GM18517 (cell line): ENCODE measurements at regions not wholly inside any gene's neighbourhood (a gene's known extent, or its start where the extent isn't known, plus 50 kb on each side); places are given as distances from the start of the nearest gene placed in this dataset.
"Not testable (repeated sequence)": the region's sequence is repeated elsewhere in the genome, so short reads cannot be mapped to it uniquely, and the experiment has no call there.

ENCODE experiments used
- ATAC-seq: cut with Tn5 transposase; IDR thresholded peaks from one replicate; pipeline ENCODE4 v1.9.1; 2021; ENCODE audit warnings: mild to moderate bottlenecking, moderate library complexity; ENCODE audit not compliant: unreplicated experiment

- ATAC-seq, result no peak
Measured at GRCh38 chr2:182593394-182593975, 122.6 kb upstream of the DNAJC10 start.

DNA sequence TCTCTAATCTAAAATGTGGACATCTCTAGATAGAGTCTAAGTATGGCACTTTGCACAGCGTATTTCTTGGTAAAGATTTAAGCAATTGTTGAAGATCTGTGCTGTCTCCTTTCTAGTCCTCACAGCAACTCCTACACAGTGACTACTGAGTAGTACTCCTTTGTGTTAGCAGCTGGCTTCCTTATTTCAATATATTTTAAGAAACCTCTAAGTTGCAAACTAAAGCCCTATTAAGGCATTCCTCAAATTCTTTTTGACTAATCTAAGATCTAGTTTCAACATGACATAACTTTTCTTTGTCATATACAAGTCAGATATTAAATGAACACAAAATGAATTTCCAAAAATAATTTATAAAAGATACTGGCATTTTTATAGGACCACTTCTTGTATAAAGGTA, 121.8 kb upstream of the DNAJC10 start:
- ATAC-seq, result no peak

DNA sequence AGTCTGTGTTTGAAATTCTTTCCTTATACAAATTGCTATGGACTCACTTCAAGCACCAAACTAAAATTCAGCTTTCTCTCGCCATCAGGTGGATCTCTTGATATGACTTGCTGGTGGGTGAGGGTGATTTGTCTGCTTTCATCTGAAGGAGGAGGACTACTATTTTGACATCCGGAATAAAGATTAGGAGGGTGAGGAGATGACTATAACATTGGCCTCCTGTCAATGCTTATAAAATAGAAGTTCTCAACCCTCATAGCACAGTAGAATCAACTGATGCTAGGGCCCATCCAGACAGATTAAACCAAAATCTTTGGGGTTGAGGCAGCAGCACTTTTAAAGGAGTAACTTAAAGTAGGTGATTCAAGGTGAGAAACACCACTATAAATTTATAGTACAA, 120.4 kb upstream of the DNAJC10 start:
- no peak for ATAC-seq

DNA sequence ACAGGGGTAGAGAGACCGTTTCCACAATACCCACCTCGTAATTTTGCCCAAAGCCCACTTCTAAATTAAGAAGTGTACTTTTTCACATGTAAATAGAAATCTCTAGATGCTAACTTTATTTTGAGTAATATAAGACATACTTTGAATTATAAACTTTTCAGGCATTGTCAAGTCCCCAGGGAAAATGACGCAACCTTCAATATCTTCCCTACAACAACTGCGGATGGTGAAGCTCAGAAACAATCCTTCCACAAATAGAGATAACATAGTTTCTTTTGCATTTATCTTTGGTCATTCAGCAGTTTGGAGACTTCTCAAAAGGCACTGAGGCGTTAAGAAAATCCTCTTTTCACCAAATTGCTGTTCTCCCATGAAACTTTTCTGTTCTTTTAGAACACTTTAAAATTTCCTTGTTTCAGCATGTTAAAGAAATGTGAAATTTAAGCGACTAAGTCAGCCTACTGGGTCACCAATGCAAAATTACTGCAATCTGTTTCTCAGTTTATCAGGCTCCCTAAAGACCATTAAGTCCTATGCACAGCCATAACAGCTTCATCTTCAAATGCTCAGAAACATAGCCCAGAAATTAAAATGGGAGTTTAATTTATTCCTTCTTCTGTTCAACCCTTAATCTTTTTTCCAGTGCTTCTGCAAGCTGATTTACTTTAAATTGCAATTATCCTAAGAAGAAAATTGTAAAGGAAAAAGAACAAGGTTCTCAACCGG, 118.3 kb upstream of the DNAJC10 start:
- ATAC-seq, result no peak

- no peak for ATAC-seq
Measured at GRCh38 chr2:182598626-182599025, 117.4 kb upstream of the DNAJC10 start.

DNA sequence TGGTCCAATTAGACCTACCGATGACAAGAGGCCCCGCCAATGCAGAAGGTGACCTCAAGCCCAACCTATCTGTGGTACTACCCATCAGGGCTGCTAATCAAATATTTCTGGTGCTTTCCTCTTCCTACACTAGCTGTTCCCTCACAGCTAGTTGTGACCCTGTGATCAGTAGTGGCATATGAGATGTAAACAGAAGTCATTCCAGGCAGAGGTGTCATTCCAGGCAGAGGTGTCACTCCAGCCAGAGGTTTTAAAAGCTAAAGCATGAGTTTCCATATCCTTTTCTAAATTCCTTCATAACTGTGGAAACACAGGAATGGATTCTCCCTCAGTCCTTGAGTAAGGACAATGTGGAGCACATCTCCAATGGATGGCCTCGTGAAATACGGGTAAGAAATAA, 110.9 kb upstream of the DNAJC10 start:
- no peak for ATAC-seq

GRCh38 chr2:182606728-182607681, 109.1 kb upstream of the DNAJC10 start:
- no peak for ATAC-seq

- ATAC-seq, result no peak
Measured at GRCh38 chr2:182608181-182608845, 107.7 kb upstream of the DNAJC10 start.

DNA sequence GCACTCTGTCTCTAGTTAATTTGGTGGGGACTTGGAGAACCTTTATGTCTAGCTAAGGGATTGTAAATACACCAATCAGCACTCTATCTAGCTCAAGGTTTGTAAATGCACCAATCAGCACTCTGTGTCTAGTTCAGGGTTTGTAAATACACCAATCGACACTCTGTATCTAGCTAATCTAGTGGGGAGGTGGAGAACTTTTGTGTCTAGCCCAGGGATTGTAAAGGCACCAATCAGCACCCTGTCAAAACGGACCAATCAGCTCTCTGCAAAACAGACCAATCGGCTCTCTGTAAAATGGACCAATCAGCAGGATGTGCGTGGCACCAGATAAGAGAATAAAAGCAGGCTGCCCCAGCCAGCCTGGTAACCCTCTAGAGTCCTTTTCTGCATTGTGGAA, 107.1 kb upstream of the DNAJC10 start:
- ATAC-seq, result not testable (repeated sequence)

DNA sequence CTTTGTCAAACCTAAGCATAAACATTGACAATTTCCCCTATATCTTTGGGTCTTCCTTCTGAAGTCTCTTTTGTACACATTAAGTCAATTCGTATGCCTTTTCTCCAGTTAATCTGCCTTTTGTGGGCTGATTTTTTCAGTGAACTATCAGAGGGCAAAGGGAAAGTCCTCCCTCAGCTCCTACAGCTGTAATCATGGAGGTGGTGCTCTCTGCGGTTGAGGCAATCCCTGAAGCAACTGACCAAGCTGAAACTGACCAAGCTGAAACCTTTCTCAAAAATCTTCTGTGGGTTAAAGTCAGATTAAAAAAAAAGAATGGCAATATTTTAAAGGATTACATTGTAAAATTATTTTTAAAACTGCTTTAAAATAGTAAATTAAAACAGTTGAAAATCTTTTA, 105.8 kb upstream of the DNAJC10 start:
- ATAC-seq, result no peak

DNA sequence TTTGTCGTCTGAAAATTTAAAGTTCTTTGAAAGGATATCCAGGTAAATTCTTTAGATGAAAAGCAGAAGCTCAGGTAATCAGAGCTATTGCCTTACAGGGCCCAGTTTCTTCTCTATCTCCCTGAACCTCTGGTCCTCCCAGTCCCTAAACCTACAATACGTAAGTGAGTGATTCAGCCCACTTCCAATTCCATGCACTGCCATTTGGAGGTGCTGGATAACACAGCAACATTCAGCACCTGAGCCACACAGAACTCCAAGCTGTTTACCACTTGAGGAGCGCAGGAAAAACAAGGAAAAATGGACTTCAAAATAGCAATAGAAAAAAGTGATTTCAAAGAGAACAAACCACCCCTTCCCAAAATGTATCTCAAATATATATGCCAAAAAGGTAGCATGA, 105.0 kb upstream of the DNAJC10 start:
- ATAC-seq, result no peak

DNA sequence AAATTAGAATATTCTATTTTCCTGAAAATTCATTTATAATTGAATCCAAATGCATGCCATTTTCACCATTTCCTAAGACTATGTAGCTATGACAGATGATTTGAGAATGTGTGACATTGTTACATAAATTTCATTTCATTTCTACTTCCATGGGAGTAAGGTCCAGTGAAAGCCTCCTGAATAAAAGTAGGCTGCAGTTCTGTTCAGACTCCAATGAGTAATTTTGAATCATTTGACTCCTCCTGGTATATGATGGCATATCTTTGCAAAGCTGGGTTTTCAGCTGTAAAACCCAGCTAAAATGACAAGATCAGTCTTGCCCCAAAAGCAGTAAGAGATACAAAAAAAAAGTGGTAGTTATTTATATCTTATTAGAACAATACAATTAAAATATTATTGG, 101.0 kb upstream of the DNAJC10 start:
- ATAC-seq, result no peak

DNA sequence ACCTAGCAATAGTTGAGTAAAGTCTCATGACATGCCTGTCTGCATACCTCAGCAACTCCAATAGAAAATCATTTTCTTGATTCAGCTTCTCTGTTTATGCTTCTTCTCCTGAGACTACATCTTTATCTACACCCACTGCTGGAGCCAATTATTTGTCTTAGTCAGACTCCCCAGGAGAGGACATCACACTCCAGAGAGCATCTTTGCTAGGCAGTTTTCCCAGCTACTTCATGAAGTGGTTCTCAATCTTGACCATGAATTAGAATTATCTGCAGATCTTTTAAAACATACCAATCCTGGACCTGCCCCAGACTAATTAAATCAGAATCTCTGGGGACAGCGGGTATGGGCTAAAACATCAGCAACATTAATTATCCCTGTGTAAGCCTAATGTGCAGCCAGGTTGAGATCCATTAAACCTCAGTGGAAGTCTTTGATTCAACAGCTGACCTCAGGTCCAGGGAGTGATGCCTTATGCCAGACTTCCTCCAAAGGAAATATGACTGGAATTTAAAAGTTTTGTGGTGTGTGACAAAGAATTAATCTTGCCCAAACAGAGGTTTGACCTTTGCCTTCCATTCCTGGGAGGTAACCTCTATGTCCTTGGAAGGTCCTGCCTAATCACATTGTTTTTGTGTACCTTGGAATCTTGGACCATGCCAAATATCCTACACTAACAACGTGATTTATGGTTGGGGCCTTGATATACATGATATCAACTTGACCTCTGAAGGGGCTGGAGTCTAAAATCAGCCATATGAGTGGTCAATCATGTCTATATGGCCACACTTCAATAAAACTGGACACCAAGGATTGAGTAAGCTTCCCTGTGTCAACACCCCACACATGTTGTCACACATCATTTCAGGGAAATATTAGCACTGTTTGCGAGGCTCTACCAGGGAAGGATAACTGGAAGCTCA, 99.3 kb upstream of the DNAJC10 start:
- ATAC-seq, result no peak

DNA sequence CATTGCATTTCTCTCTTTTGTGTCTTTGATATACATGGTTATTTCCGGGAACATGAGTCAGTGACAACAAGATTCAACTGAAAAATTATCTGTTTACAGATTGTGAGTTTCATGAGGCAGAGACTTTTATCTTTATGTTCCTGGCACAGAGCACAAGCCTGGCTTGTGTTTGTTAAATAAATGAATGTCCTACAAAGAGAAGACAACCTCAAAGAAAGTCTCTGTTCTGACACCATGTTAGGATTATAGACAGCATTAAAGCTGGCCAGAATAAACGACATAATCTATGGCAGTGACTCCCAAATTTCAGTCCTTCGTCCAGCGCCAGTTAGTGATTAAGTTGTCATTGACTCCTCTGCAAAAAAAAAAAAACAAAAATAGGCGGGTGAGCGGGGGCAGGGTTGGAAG, 97.4 kb upstream of the DNAJC10 start:
- ATAC-seq, result no peak

GRCh38 chr2:182619276-182619675, 96.8 kb upstream of the DNAJC10 start:
- no peak for ATAC-seq

GRCh38 chr2:182621191-182621590, 94.9 kb upstream of the DNAJC10 start:
- ATAC-seq, result no peak

GRCh38 chr2:182621810-182622209, 94.2 kb upstream of the DNAJC10 start:
- no peak for ATAC-seq

DNA sequence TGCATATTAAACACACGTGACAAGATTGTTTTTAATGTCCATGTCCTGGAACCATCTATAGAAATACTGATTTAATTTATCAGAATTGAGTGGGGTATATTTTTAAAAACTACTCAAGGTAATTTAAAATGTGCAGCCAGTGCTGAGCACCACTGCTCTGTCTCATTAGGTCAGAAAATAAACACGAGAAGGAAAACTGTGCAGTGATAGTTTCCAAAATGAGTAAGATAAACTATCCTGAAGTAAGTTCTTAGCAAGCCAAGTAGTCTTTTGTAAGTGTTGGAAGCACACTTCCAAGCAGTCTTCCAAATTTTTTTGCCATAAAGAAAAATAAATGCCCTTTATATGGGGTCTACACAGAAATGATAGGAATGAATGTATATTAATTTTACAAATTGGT, 93.8 kb upstream of the DNAJC10 start:
- no peak for ATAC-seq

DNA sequence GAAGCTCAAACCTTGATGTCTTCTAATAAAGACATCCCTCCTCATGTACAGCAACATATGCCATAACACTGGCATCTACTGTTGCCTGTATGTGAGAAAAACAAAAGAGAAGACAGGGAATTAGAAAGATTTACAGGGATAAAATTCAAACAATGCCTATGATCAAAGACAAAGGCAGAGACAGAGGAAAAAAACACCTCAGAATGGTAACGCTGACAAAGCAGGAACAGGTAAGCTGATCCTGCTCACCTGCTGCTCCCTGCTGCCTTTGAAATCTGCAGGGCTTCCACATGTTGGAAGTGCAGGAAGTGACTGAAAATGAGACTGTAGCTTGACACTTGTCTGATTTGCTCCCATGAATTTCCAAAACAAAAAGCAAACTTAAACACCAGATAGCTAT, 90.2 kb upstream of the DNAJC10 start:
- no peak for ATAC-seq

DNA sequence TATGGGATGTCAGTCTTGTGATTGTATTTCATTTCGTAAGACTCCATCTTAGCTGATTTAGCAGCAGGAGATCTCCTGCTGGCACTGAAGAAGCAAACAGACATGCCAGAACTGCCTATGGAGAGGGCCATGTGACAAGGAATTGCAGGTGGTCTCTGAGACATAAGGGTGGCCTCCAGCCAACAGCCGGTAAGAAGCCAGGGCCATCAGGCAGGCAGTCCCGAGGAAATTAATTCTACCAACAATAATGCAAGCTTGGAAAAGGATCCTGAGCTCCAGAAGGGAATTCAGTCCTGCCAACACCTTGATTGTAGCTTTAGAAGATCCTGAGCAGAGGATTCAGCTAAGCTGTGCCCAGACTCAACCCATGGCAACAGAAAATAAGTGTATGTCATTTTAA, 87.1 kb upstream of the DNAJC10 start:
- no peak for ATAC-seq
